NCI-H2081 treated with DMSO at 0.1 percent for 48 hours (cell line): ENCODE measurements at regions not wholly inside any gene's neighbourhood (a gene's known extent, or its start where the extent isn't known, plus 50 kb on each side); places are given as distances from the start of the nearest gene placed in this dataset.
"Not testable (repeated sequence)": the region's sequence is repeated elsewhere in the genome, so short reads cannot be mapped to it uniquely, and the experiment has no call there.

Experiments
- DNase-seq: peaks from one replicate; lab custom pipeline; 2025; lab: John Stamatoyannopoulos, UW

GRCh38 chr15:92805080-92805690 lies 94.9 kb upstream of the CHD2 start:
- DNase-seq = no peak

DNA sequence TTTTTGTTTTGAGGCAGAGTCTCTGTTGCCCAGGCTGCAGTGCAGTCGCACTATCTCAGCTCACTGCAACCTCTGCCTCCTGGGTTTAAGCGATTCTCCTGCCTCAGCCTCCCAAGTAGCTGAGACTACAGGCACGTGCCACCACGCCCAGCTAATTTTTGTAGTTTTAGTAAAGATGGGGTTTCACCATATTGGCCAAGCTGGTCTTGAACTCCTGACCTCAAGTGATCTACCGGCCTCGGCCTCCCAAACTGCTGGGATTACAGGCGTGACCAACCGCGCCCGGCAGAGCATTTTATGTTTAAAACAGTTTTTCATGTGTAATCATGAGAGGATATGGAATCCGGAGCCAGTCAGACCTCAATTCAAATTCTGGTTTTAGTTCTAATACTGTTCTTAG lies 94.0 kb upstream of the CHD2 start:
- DNase-seq = not testable (repeated sequence)

GRCh38 chr15:92806763-92807162 lies 93.4 kb upstream of the CHD2 start:
- DNase-seq = no peak

DNA sequence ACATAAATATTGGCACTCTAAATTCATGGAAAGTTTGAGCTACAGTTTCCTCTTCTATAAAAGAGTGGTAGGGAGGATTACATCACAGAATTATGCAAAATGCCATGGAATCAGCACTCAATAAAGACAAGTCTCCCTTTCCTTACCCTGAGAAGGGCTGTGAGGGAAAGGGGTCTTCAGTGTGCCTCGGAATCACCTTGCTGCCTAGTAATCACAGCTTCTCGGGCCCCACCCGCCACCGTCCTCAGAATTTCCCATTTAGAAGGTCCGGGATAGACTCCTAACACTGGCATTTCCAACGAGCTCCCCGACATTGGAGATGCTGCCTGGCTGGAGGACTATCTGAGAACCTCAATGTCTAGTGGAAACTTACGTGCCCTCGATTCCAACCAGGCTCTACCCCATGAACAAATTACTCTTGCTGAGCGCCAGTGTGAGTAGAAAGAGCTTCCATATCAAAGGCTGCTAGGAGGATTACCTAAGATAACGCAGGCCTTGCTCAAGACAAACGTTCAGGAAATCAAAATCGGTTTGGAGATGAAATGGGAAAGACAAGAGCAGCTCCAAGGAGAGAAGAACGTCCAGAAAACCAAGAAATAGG lies 92.1 kb upstream of the CHD2 start:
- DNase-seq = no peak

DNA sequence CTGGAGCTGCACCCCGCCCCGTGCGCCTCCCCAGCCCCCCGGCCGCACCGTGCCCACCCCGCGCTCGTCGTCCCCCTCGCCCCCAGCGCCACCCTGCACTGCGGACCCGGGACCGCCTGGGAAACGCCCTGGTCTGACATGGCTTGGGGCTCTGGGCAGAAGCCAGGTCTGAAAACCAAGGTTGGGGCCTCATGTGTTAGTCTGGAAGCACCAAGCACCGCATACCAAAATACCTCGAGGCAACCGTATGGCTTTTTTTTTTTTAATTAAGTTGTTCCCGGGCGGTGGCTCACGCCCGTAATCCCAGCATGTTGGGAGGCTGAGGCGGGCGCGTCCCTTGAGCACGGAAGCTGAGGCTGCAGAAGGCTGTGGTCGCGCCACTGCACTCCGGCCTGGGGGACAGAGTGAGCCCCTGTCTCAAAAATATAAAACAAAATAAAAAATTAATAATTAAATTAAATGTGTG lies 91.5 kb upstream of the CHD2 start:
- DNase-seq = no peak

DNA sequence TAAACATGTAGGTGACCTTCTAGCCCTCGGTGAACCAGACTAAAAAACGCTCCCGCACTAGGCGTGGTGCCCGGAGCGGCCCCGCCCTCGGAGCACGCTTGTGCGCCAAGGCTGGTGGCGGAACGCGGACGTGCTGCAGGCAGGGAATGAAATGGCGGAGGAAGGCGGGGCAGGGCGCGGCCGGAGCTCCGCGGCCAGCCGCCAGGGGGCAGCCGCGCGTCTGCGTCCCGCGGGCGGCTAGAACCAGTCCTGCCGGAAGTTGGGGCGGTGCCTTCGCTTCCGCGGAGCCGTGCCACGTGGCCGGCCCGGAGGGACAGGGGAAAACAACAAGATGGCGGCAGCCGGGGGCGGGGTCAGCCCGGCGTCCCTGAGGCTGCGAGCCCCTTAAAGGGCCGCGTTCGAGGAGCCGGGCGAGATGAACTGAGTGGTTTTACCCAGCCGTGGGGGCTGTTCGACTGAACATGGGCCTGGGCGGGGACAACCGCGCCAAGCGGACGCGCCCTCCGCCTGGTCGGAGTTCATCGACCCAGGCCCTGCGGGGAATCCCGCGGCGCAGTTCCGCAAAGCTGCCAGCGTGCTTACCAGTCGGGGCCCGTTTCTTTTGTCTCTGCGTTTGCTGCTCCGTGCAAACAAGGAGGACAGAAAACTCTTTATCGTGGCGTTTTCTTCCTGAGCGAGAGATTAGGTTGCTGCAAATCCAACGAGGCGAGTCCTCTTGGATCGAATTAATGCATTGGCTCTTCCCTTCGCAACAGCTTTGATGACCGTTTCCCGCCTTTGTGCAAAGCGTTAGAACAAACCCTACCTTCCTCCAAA lies 90.9 kb upstream of the CHD2 start:
- peak; percentile 86 for DNase-seq

DNA sequence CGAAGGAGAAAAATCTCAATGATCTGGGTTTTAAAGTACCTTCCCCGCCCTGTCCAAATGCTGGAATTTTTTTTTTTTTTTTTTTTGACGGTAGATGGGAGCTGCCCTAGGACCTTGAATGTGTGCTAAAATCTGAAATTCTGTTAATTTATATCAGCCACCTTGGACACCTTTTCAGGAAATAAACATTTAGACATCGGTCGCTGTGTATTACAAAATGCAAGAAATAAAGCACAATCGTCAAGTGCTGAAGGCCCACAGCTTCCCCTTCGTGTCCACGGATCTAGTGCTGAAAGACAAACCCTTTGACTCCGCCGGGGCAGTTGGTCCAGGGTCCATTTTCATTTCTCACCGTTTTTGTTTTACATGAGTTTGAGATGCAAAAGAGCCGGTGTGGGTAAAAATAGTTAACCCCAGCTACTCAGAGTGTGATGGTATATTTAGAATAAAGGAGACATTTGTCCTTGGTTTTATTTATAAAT lies 90.2 kb upstream of the CHD2 start:
- DNase-seq = no peak

GRCh38 chr15:92810418-92811138 lies 89.5 kb upstream of the CHD2 start:
- DNase-seq = peak; percentile 64

- DNase-seq = no peak
These were observed 88.8 kb upstream of the CHD2 start for GRCh38 chr15:92811148-92811913.

DNA sequence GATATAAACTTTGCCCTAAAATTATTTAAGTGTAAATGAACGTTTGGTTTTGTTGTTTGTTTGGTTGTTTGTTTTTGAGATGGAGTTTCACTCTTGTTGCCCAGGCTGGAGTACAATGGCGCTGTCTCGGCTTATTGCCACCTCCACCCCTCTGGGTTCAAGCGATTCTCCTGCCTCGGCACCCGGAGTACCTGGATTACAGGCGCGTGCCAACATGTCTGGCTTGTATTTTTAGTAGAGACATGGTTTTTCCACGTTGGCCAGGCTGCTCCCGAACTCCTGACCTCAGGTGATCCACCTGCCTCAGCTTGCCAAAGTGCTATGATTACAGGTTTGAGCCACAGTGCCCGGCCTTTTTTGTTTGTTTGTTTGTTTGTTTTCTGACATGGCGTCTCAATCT lies 87.9 kb upstream of the CHD2 start:
- no peak for DNase-seq

GRCh38 chr15:92813485-92813884 lies 86.6 kb upstream of the CHD2 start:
- DNase-seq = no peak

DNA sequence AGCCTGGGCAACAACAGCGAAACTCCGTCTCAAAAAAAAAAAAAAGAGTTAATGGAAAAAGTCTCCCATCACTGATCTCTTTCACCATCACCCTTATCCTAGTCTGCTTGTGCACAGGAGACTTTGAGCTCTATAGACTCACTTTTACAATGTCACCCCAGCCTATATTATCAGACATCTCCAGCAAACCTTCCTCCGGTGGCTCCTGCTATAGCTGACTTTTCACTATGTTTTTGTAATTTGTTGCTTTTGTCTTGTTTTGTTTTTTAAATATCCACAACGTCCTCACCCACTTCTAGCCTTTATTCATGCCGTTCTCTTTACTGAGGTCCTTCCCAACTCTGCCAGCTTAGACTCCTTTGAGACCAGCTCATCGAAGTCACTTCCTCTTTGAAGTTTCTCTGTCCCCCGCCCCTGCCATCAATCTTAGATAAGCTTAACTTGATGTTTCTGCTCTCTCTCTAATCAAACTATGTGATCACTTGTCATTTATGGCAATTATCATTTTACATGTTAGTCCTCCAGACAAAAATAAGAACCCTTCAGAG lies 82.7 kb upstream of the CHD2 start:
- DNase-seq = no peak

DNA sequence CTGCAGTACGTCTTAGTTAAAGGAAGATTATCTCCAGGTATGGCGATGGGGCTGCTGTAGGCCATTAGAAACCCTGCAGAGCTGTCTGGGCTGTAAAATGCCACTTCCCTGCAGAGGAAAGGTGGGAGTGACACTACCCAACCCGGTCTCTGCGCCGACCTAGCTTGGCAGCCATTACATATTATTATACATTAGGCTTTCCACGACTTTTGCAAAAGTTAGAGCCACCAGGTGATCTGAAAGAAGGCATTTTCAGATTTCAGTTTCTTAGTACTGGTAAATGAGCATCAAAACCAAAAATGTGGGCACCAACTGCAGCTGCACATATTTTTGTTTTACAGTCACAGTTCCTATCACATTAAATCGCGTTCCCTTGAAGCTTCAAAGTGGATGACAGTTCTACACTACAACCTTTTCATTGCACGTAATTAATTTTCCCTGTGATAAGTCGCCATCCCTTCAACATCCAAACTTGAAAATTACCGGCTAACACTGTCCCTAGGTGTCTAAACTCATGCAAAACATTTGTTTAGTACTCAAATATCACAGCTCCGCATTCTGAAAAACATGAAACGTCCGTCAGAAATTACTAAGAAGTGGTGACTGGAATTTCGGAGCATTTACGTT lies 81.4 kb upstream of the CHD2 start:
- no peak for DNase-seq

GRCh38 chr15:92819278-92820235 lies 80.6 kb upstream of the CHD2 start:
- no peak for DNase-seq

- peak; percentile 82 for DNase-seq
These were observed 79.7 kb upstream of the CHD2 start for GRCh38 chr15:92820236-92821021.

- no peak for DNase-seq
These were observed 78.5 kb upstream of the CHD2 start for GRCh38 chr15:92821491-92822116.

- no peak for DNase-seq
These were observed 77.6 kb upstream of the CHD2 start for GRCh38 chr15:92822216-92823144.
